ENCODE measurements at regions not wholly inside any gene's neighbourhood (a gene's known extent, or its start where the extent isn't known, plus 50 kb on each side); places are given as distances from the start of the nearest gene placed in this dataset.

DNA sequence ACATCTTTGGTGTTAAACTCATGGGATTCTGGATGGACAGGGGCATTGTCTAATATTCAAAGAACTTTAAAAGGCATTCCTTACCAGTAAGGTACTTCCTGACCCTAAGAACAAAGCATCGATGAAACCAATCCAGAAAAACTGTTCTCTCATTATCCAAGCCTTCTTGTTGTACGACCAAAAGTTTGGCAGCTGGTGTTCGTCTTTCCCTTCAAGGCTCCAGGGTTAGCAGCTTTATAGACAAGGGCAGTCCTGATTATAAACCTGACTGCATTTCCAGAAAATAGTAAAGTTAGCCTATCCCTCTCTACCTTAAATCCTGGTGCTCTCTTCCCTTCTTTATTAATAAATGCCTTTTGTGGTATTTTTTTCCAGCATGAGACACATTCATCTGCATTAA lies 149.4 kb upstream of the MRPS30 start:
- TF ChIP-seq, protein P1, sequence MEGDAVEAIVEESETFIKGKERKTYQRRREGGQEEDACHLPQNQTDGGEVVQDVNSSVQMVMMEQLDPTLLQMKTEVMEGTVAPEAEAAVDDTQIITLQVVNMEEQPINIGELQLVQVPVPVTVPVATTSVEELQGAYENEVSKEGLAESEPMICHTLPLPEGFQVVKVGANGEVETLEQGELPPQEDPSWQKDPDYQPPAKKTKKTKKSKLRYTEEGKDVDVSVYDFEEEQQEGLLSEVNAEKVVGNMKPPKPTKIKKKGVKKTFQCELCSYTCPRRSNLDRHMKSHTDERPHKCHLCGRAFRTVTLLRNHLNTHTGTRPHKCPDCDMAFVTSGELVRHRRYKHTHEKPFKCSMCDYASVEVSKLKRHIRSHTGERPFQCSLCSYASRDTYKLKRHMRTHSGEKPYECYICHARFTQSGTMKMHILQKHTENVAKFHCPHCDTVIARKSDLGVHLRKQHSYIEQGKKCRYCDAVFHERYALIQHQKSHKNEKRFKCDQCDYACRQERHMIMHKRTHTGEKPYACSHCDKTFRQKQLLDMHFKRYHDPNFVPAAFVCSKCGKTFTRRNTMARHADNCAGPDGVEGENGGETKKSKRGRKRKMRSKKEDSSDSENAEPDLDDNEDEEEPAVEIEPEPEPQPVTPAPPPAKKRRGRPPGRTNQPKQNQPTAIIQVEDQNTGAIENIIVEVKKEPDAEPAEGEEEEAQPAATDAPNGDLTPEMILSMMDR (IDR thresholded peaks at IDR 0.05): no peak
- TF ChIP-seq POLR2A (IDR thresholded peaks at IDR 0.05): no peak

All from testis (tissue), 2 donors.